Effector CD4-positive, alpha-beta T cell (primary cell): ENCODE measurements at regions not wholly inside any gene's neighbourhood (a gene's known extent, or its start where the extent isn't known, plus 50 kb on each side); places are given as distances from the start of the nearest gene placed in this dataset.

Source experiments
- DNase-seq: peaks from one replicate; pipeline ENCODE4 v3.0.0-alpha.2; 2020

GRCh38 chr14:99067141-99067920 is 204.7 kb downstream of the BCL11B start:
- no peak for DNase-seq

GRCh38 chr14:99067927-99068326 is 204.1 kb downstream of the BCL11B start:
- no peak for DNase-seq

GRCh38 chr14:99069946-99070345 is 202.1 kb downstream of the BCL11B start:
- no peak for DNase-seq

GRCh38 chr14:99072433-99072832 is 199.6 kb downstream of the BCL11B start:
- DNase-seq: no peak

GRCh38 chr14:99072956-99073355 is 199.0 kb downstream of the BCL11B start:
- DNase-seq: no peak

- DNase-seq: no peak
Observed at GRCh38 chr14:99073431-99073830, 198.6 kb downstream of the BCL11B start.

- no peak for DNase-seq
Observed at GRCh38 chr14:99075061-99075460, 196.9 kb downstream of the BCL11B start.

- no peak for DNase-seq
Observed at GRCh38 chr14:99075771-99076375, 196.1 kb downstream of the BCL11B start.

GRCh38 chr14:99077076-99077843 is 194.7 kb downstream of the BCL11B start:
- DNase-seq: no peak

GRCh38 chr14:99077844-99078236 is 194.2 kb downstream of the BCL11B start:
- DNase-seq: no peak

- DNase-seq: no peak
Observed at GRCh38 chr14:99078426-99078825, 193.6 kb downstream of the BCL11B start.

GRCh38 chr14:99079061-99079727 is 192.8 kb downstream of the BCL11B start:
- DNase-seq: no peak

GRCh38 chr14:99080306-99080705 is 191.7 kb downstream of the BCL11B start:
- DNase-seq: no peak

GRCh38 chr14:99081156-99081765 is 190.7 kb downstream of the BCL11B start:
- no peak for DNase-seq

GRCh38 chr14:99081880-99082279 is 190.1 kb downstream of the BCL11B start:
- DNase-seq: no peak

- DNase-seq: no peak
Observed at GRCh38 chr14:99093532-99094517, 178.2 kb downstream of the BCL11B start.

GRCh38 chr14:99094901-99095300 is 177.1 kb downstream of the BCL11B start:
- no peak for DNase-seq

GRCh38 chr14:99095369-99095768 is 176.6 kb downstream of the BCL11B start:
- DNase-seq: no peak

GRCh38 chr14:99098199-99098598 is 173.8 kb downstream of the BCL11B start:
- DNase-seq: no peak

- DNase-seq: no peak
Observed at GRCh38 chr14:99099051-99099787, 172.8 kb downstream of the BCL11B start.
